ENCODE measurements at regions not wholly inside any gene's neighbourhood (a gene's known extent, or its start where the extent isn't known, plus 50 kb on each side); places are given as distances from the start of the nearest gene placed in this dataset.

DNA sequence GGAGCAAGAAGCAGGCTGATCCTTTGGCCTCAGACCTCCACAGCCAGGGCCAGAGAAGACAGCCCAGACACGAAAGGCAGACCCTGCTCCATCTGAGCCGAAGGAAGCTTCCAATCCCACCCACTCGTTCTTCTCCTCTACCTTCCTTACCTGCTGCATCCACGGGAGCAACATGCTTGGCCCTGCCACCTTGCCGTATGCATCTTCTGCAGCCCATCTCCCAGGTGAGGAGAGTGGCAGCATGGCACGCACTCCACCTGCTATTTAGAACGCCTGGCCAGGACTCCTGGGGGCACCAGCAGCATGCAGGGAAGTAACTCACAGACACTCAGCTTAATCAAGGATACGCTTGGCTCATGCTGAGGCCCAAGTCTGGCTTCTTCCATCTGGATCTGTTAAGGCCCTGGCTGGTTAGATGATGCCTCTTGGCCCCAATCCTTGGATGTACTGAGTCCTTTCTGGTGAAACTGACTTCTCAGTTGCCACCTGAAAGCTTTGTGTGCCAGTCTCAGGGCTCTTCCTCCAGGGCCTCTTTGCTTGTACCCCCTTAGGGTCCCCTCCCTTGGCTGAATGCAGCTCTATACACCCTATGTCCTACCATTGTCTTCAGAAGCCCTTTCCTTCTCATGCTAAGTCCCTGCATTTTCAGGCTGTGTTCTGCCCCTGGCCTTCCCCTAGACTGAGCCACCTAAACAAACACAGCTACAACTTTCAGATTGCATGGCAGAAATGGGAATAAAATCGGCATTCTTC lies 604.9 kb downstream of the BUD13 start:
- H3K27ac Mint-ChIP-seq (ENCODE audit: unreplicated experiment): no peak overlapping the region
- no peaks in the 10 kb centered on the region for H3K36me3 Mint-ChIP-seq (ENCODE audit: low read depth, unreplicated experiment)
- DNase-seq (ENCODE audit: low spot score): peak; percentile 1
- peaks cover 10% of the 10 kb centered on the region for H3K27me3 Mint-ChIP-seq (ENCODE audit: unreplicated experiment)
- TF ChIP-seq, protein P1, sequence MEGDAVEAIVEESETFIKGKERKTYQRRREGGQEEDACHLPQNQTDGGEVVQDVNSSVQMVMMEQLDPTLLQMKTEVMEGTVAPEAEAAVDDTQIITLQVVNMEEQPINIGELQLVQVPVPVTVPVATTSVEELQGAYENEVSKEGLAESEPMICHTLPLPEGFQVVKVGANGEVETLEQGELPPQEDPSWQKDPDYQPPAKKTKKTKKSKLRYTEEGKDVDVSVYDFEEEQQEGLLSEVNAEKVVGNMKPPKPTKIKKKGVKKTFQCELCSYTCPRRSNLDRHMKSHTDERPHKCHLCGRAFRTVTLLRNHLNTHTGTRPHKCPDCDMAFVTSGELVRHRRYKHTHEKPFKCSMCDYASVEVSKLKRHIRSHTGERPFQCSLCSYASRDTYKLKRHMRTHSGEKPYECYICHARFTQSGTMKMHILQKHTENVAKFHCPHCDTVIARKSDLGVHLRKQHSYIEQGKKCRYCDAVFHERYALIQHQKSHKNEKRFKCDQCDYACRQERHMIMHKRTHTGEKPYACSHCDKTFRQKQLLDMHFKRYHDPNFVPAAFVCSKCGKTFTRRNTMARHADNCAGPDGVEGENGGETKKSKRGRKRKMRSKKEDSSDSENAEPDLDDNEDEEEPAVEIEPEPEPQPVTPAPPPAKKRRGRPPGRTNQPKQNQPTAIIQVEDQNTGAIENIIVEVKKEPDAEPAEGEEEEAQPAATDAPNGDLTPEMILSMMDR (IDR thresholded peaks at IDR 0.05; ENCODE audit: unreplicated experiment): no peak
- H3K4me3 Mint-ChIP-seq (ENCODE audit: unreplicated experiment): no peak overlapping the region
- H3K4me1 Mint-ChIP-seq (ENCODE audit: unreplicated experiment): peaks cover 25% of the 10 kb centered on the region
- H3K9me3 Mint-ChIP-seq (ENCODE audit: unreplicated experiment): no peaks in the 10 kb centered on the region

DNA sequence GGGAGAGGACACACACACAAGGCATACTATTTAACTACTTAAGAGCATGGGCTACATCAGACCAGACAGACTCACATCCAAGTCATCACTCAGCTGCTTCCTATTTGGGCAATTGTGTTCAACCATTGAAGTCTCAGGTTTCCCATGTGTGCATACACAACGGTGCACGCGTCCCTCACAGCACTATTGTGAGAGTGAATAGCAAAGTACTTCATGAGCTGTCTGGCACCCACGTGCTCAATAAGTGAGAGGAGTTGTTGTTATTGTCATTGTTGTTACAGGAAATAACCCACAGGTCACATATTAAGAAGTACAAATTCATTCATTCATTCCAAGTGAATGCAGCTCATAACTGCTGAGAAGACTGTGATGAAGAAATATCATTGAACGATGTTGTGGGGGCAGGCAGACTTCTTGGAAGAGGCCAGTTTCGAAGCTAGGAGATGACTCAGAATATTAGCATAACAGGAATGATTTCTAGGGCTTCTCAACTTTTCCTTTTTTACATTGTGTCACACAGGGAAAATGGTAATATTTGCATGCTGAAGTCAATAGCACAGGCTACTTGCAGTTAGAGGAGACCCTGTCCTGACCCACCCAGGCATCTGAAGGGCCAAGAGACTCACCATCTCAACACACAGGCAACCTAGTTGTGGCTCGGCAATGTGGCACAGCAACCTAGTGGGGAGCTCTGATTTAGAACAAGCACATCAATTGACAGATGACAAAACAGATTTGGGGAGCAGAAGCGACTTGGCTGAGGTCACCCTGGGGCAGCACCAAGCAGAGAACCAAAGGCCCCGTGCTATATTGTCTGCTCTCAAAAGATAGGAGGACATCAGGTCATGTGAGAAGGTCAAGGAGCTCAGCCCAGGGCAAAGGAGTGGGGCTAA lies 606.0 kb downstream of the BUD13 start:
- Mint-ChIP-seq H3K4me3 (ENCODE audit: unreplicated experiment) (no peak overlapping the region), H3K27me3 (ENCODE audit: unreplicated experiment) (peaks cover 10% of the 10 kb centered on the region), H3K36me3 (ENCODE audit: low read depth, unreplicated experiment) (no peaks in the 10 kb centered on the region), H3K27ac (ENCODE audit: unreplicated experiment) (no peak overlapping the region), H3K9me3 (ENCODE audit: unreplicated experiment) (no peaks in the 10 kb centered on the region), H3K4me1 (ENCODE audit: unreplicated experiment) (peaks cover 24% of the 10 kb centered on the region)
- peak; percentile 1 for DNase-seq (ENCODE audit: low spot score)
- TF ChIP-seq, protein P1 (IDR thresholded peaks at IDR 0.05; ENCODE audit: unreplicated experiment): no peak

DNA sequence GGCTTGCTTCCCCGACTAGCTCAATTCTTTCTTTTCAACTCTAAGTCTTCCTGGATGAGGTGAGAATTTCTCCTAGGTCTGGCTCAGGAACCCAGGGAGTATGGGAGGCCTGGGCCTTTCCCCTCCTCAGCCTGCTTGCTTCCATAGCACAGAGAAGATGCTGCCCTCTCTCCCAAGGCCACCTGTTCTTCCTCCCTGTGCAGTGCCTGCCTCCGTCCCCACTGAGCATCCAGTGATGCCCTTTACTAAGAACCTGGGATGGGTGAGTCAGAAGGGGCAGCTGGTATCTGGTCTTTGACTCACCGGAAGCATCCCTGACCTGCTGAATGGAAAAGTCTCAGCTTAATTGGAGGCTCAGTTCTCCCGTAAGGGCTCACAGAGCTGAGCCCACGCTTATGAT lies 607.9 kb downstream of the BUD13 start:
- no peak overlapping the region for H3K4me3 Mint-ChIP-seq (ENCODE audit: unreplicated experiment)
- peaks cover 8% of the 10 kb centered on the region for H3K27me3 Mint-ChIP-seq (ENCODE audit: unreplicated experiment)
- peaks cover 34% of the 10 kb centered on the region for H3K4me1 Mint-ChIP-seq (ENCODE audit: unreplicated experiment)
- no peaks in the 10 kb centered on the region for H3K36me3 Mint-ChIP-seq (ENCODE audit: low read depth, unreplicated experiment)
- no peak overlapping the region for H3K27ac Mint-ChIP-seq (ENCODE audit: unreplicated experiment)
- TF ChIP-seq, protein P1 (IDR thresholded peaks at IDR 0.05; ENCODE audit: unreplicated experiment): no peak
- H3K9me3 Mint-ChIP-seq (ENCODE audit: unreplicated experiment): no peaks in the 10 kb centered on the region
- DNase-seq (ENCODE audit: low spot score): no peak

DNA sequence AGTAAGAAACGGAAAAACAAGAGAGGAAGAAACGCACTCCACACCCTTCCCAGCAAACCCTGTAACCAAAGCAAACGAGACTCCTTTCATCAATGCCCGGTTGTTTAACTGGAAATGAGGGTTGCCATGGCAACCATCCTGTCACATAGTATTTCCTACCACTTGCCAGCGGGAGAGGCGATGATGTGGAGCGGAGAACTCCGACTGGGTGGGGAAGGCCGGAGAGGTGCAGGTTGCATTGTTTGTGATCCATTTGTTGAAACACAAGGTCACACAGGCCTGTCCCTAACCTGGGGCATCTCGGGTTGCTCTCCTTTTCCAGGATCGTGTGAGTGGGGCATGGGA lies 609.9 kb downstream of the BUD13 start:
- no peaks in the 10 kb centered on the region for H3K36me3 Mint-ChIP-seq (ENCODE audit: low read depth, unreplicated experiment)
- peak overlapping the region; percentile 99 for H3K27ac Mint-ChIP-seq (ENCODE audit: unreplicated experiment)
- DNase-seq (ENCODE audit: low spot score): peak; percentile 81
- peaks cover 34% of the 10 kb centered on the region for H3K4me1 Mint-ChIP-seq (ENCODE audit: unreplicated experiment)
- H3K4me3 Mint-ChIP-seq (ENCODE audit: unreplicated experiment): peak overlapping the region; percentile 72
- TF ChIP-seq, protein P1 (IDR thresholded peaks at IDR 0.05; ENCODE audit: unreplicated experiment): no peak
- peaks cover 3% of the 10 kb centered on the region for H3K27me3 Mint-ChIP-seq (ENCODE audit: unreplicated experiment)
- H3K9me3 Mint-ChIP-seq (ENCODE audit: unreplicated experiment): no peaks in the 10 kb centered on the region

All from endothelial cell (in vitro differentiated cells).